ENCODE measurements at regions not wholly inside any gene's neighbourhood (a gene's known extent, or its start where the extent isn't known, plus 50 kb on each side); places are given as distances from the start of the nearest gene placed in this dataset.

GRCh38 chr6:132131758-132132157 is 180.6 kb upstream of the CCN2 start:
- TF ChIP-seq CTCF (optimal IDR thresholded peaks at IDR 0.05 in 1 of 3, IDR thresholded peaks at IDR 0.05 in 1 of 3, conservative IDR thresholded peaks at IDR 0.05 in 1 of 3; ENCODE audit: extremely low read depth in 1 of 3, insufficient read depth in 2 of 3, low read length in 3 of 3): no peak
- TF ChIP-seq EZH2 (IDR thresholded peaks at IDR 0.05; ENCODE audit: low read length): no peak

Data from keratinocyte (primary cell).